ENCODE measurements at regions not wholly inside any gene's neighbourhood (a gene's known extent, or its start where the extent isn't known, plus 50 kb on each side); places are given as distances from the start of the nearest gene placed in this dataset.
"Not testable (repeated sequence)": the region's sequence is repeated elsewhere in the genome, so short reads cannot be mapped to it uniquely, and the experiment has no call there.

- no peak for DNase-seq
Measured at GRCh38 chr4:29052266-29052665, 1667.9 kb upstream of the PCDH7 start.

- no peak for DNase-seq
Measured at GRCh38 chr4:29058531-29058930, 1661.6 kb upstream of the PCDH7 start.

GRCh38 chr4:29066861-29067260 is 1653.3 kb upstream of the PCDH7 start:
- no peak for DNase-seq

DNA sequence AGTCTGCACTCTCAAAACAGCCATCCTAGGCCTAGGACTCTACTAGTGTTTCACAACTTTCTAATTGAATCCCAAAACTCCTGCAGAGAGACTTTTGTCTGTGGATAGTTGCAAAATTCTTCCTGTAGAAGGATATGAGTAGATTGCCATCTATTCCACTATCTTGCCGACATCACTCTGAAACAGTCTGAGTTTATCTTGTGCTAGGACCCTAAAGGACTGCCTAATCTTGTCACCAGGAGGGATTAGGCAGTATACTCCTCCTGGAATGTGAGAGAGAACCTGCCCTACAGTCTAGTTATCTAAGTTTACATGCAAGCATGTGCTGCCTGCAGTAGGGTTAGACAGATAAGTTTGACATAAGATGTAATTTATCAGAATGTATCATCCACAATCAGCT is 1646.6 kb upstream of the PCDH7 start:
- DNase-seq: no peak

DNA sequence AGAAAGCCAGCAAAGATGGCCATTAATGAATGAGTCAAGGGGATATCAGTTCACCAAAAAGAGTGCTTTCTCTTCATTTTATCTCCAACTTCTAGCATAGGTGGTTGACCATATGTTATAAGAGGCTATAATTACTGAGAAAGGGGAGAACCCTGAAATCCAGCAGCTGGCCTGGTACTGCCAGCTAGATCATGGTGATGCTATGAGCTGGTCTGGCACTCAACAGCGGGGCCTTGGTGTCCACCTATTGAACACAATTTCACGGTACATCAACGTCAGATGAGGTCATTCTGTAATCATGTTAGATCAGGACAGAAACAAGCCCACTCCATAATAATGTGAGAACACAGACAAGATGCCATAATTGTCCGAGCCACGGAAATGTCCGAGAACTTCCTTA is 1644.8 kb upstream of the PCDH7 start:
- no peak for DNase-seq

DNA sequence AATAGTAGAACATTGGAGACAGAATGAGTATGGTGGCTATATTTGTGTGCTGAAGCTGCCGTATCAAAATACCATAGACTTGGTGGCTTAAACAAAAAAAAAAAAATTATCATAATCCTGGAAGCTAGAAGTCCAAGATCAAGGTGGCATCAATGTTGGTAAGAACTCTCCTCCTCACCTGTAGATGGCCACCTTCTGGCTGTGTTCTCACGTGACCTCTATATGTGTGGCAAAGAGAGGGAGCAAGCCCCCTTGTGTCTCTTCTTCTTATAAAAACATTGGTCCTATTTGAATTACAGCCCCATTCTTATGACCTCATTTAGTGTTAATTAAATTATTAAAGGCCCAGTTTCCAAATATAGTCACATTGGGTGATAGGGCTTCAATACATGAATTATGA is 1640.9 kb upstream of the PCDH7 start:
- DNase-seq: no peak

- no peak for DNase-seq
Measured at GRCh38 chr4:29081234-29081955, 1638.8 kb upstream of the PCDH7 start.

DNA sequence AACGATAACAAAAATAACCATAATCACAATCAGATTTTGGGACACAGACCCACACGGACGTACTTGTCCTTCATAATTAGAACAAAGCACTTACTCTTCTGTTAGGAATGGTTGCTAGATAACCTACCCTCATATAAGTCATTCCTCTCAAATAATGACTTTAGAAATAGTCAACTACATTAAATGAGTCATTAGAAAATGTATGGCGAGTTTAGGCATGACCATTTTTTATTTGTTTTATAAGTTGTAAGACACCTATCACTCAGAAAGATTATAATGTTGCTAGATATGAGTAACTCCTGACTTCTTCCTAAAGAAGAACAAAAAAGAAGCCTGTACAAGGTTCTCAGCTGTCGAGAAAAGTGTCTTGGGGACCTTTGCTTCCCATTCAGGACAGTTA is 1637.5 kb upstream of the PCDH7 start:
- no peak for DNase-seq

DNA sequence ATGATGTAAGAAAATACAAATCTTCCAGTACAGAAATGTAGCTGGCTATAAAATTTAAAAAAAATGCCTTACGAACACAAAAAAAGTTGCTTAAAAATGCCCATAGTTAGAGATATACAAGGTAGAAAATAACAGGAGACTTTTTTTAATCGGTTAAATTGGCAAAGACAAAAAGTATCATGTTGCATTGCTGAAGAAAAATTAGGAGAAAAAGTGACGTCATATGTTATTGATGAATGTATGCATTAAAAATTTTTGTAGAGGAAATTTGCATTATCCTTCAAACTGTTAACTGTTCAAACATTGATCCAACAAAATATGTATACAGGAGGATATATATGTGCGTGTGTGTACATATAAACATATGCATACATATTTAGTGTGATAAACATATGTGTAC is 1634.4 kb upstream of the PCDH7 start:
- DNase-seq: no peak

- DNase-seq: no peak
Measured at GRCh38 chr4:29104694-29105093, 1615.5 kb upstream of the PCDH7 start.

DNA sequence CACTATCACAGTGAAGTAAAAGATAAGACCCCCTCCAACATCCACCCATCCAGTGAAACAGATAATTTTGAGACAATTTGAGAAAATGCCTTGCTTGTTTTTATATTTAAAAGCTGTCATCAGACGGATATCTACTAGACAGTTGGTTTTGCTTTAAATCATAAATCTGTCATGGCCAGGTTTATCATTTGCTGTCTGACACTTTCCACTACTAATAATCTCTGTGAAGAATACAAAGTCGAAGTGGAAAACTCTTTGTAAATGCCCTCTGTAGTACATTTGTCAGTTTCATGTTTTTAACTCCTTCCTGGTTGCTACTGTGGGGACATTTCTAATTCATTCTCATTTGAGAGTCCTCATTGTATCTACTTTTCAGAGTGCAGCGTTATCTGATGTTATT is 1606.2 kb upstream of the PCDH7 start:
- no peak for DNase-seq

- not testable (repeated sequence) for DNase-seq
Measured at GRCh38 chr4:29117231-29117722, 1602.9 kb upstream of the PCDH7 start.

- DNase-seq: no peak
Measured at GRCh38 chr4:29121586-29121985, 1598.6 kb upstream of the PCDH7 start.

DNA sequence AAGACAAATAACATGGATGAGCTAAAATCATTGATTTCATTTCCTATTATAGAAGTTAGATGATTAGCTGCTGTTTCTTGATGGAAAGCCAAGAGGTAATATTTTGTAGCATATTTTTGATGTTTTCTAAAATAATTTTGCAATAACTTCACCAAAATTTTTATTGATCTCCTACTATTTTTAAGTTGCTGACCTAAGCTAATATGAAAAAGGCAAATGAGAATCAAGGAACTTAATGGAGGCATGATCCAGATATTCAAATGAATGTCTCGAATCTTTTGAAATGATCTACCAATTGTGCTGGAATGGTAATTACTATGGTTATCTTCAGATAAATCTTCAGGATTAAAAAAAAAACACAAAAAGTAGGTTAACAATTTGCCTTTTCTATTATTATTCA is 1591.4 kb upstream of the PCDH7 start:
- no peak for DNase-seq

DNA sequence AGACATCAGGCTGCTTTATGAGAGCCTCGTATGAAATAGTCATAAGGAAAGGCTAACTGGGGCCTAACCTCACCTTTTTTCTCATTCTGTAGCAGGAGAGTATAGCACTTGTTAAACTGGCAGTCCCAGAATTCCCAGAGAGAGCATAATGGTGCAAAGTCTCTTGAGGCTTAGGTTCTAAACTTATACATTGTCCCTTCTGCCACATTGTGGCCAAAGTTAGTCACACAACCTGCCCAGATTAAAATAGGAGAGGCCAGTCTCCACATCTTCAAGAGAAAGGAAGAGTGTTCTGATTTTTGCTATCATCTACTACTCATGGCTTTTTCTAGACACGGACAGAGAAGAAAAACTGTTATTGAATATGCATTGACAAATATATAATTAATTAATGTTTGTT is 1588.9 kb upstream of the PCDH7 start:
- no peak for DNase-seq

GRCh38 chr4:29142708-29143107 is 1577.5 kb upstream of the PCDH7 start:
- DNase-seq: no peak

- DNase-seq: no peak
Measured at GRCh38 chr4:29151584-29151983, 1568.6 kb upstream of the PCDH7 start.

- no peak for DNase-seq
Measured at GRCh38 chr4:29153642-29154041, 1566.5 kb upstream of the PCDH7 start.

- no peak for DNase-seq
Measured at GRCh38 chr4:29175291-29175690, 1544.9 kb upstream of the PCDH7 start.

- no peak for DNase-seq
Measured at GRCh38 chr4:29199025-29199424, 1521.1 kb upstream of the PCDH7 start.

- no peak for DNase-seq
Measured at GRCh38 chr4:29199485-29199884, 1520.7 kb upstream of the PCDH7 start.

- DNase-seq: no peak
Measured at GRCh38 chr4:29213020-29213419, 1507.1 kb upstream of the PCDH7 start.

DNA sequence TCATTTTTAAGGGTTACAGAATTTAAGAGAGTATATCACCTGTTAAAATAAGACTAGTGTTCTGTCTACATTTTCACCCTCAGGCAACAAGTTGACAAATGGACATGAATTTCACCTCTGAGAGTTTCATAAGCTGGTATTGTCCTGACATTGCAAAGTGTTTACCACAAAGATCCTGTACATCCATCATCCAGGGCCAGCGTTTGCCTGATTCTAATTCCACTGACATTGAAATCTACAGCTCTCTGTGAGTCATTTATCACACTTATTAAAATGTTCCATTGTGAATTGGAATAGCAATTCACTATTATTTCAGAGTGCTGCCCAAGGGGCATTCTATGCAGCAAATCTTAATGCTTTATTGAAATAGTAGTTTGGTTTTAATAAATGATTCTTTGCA is 1499.4 kb upstream of the PCDH7 start:
- DNase-seq: no peak

DNA sequence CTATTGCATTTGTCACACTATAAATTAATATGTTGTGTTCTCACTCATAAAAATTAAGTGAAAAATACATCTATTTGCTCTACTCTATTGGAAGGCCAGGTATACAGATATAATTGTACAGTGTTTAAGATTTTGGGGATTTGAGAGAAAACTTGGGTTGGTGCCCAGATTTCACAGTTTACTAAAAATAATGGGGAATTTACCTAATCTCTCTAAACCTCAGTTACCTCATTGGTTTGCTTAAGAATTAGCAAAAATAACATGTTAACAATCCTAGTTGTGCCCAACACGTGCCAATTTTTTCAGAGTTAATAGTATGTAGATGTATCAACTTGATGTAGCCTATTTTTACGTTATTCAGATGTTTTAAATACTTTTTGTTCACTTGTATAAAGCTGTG is 1495.3 kb upstream of the PCDH7 start:
- DNase-seq: no peak

GRCh38 chr4:29240641-29241040 is 1479.5 kb upstream of the PCDH7 start:
- DNase-seq: no peak

Measured in activated T-cell treated with anti-CD3 and anti-CD28 coated beads, Interleukin-2, amount 50 U/mL, for 1 hour (primary cell).